HEK293T (cell line): ENCODE measurements at regions not wholly inside any gene's neighbourhood (a gene's known extent, or its start where the extent isn't known, plus 50 kb on each side); places are given as distances from the start of the nearest gene placed in this dataset.

ENCODE experiments used
- ELF4 ChIP-seq: fragments of 450-650 bp; IDR thresholded peaks from 2 replicates; pipeline ENCODE4 v1.6.1; 2017; ENCODE audit warnings: antibody characterized with exemption
- HDGF ChIP-seq: fragments of 450-650 bp; IDR thresholded peaks from 2 replicates; pipeline ENCODE4 v1.6.1; 2017; ENCODE audit warnings: antibody characterized with exemption, borderline replicate concordance
- PKNOX1 ChIP-seq: fragments of 450-650 bp; IDR thresholded peaks from 2 replicates; pipeline ENCODE4 v1.6.1; 2016
- SP1 ChIP-seq: fragments of 450-650 bp; IDR thresholded peaks from 2 replicates; pipeline ENCODE4 v1.6.1; 2017
- SUZ12 ChIP-seq: fragments of 450-650 bp; IDR thresholded peaks from 2 replicates; pipeline ENCODE4 v1.6.1; 2016; ENCODE audit warnings: mild to moderate bottlenecking
- TARDBP ChIP-seq: fragments of 450-650 bp; IDR thresholded peaks from 2 replicates; pipeline ENCODE4 v1.6.1; 2016

- TF ChIP-seq HDGF, result no peak
- no peak for TF ChIP-seq TARDBP
- TF ChIP-seq SP1, result no peak
- no peak for TF ChIP-seq SUZ12
- TF ChIP-seq PKNOX1, result no peak
- no peak for TF ChIP-seq ELF4
These were observed 199.8 kb downstream of the TENT5A start for GRCh38 chr6:81552644-81553043.
